NCI-H146 treated with DMSO at 0.1 percent for 48 hours (cell line): ENCODE measurements at regions not wholly inside any gene's neighbourhood (a gene's known extent, or its start where the extent isn't known, plus 50 kb on each side); places are given as distances from the start of the nearest gene placed in this dataset.

ENCODE experiments used
- DNase-seq: peaks from one replicate; lab custom pipeline; 2025; ENCODE audit not compliant: unreplicated experiment; lab: John Stamatoyannopoulos, UW

GRCh38 chr10:106473129-106473685 is 691.3 kb downstream of the SORCS1 start:
- DNase-seq = no peak

- no peak for DNase-seq
Measured at GRCh38 chr10:106467506-106467905, 697.0 kb downstream of the SORCS1 start.

- no peak for DNase-seq
Measured at GRCh38 chr10:106457522-106457921, 707.0 kb downstream of the SORCS1 start.

GRCh38 chr10:106454233-106454632 is 710.3 kb downstream of the SORCS1 start:
- no peak for DNase-seq

GRCh38 chr10:106450966-106451365 is 713.5 kb downstream of the SORCS1 start:
- no peak for DNase-seq

GRCh38 chr10:106446920-106447319 is 717.6 kb downstream of the SORCS1 start:
- no peak for DNase-seq

GRCh38 chr10:106442223-106442622 is 722.3 kb downstream of the SORCS1 start:
- no peak for DNase-seq

GRCh38 chr10:106440767-106441166 is 723.7 kb downstream of the SORCS1 start:
- no peak for DNase-seq

GRCh38 chr10:106440355-106440754 is 724.2 kb downstream of the SORCS1 start:
- DNase-seq = no peak

GRCh38 chr10:106439366-106439765 is 725.1 kb downstream of the SORCS1 start:
- DNase-seq = no peak

- DNase-seq = no peak
Measured at GRCh38 chr10:106438386-106438785, 726.1 kb downstream of the SORCS1 start.

- DNase-seq = no peak
Measured at GRCh38 chr10:106436123-106436715, 728.3 kb downstream of the SORCS1 start.

GRCh38 chr10:106435081-106435480 is 729.4 kb downstream of the SORCS1 start:
- no peak for DNase-seq

GRCh38 chr10:106424981-106425380 is 739.5 kb downstream of the SORCS1 start:
- DNase-seq = no peak

- no peak for DNase-seq
Measured at GRCh38 chr10:106424054-106424453, 740.5 kb downstream of the SORCS1 start.

GRCh38 chr10:106410331-106410730 is 754.2 kb downstream of the SORCS1 start:
- DNase-seq = no peak

GRCh38 chr10:106405141-106405540 is 759.4 kb downstream of the SORCS1 start:
- DNase-seq = no peak

GRCh38 chr10:106402458-106402857 is 762.0 kb downstream of the SORCS1 start:
- no peak for DNase-seq

GRCh38 chr10:106401967-106402366 is 762.5 kb downstream of the SORCS1 start:
- DNase-seq = no peak

GRCh38 chr10:106401161-106401560 is 763.3 kb downstream of the SORCS1 start:
- no peak for DNase-seq

- no peak for DNase-seq
Measured at GRCh38 chr10:106399112-106399511, 765.4 kb downstream of the SORCS1 start.

GRCh38 chr10:106396192-106396591 is 768.3 kb downstream of the SORCS1 start:
- DNase-seq = no peak
